H9 (cell line): ENCODE measurements at regions not wholly inside any gene's neighbourhood (a gene's known extent, or its start where the extent isn't known, plus 50 kb on each side); places are given as distances from the start of the nearest gene placed in this dataset.

ENCODE experiments used
- DNase-seq: peaks from one replicate; pipeline ENCODE4 v3.0.0-alpha.2; 2017
- H2AFZ ChIP-seq: one replicate; pipeline ENCODE4 v1.6.1; 2013; ENCODE audit warnings: mild to moderate bottlenecking, low read length, control low read depth, moderate library complexity
- H2AK5ac ChIP-seq: 2 replicates; pipeline ENCODE4 v1.6.1; 2013; ENCODE audit warnings: low read length, control low read depth, mixed read lengths; ENCODE audit not compliant: insufficient read length
- H2BK120ac ChIP-seq: one replicate; pipeline ENCODE4 v1.6.1; 2013; ENCODE audit warnings: low read depth, mild to moderate bottlenecking, low read length, control low read depth, inconsistent platforms; ENCODE audit not compliant: poor library complexity, severe bottlenecking
- H2BK12ac ChIP-seq: 2 replicates; pipeline ENCODE4 v1.6.1; 2013; ENCODE audit warnings: low read length, control low read depth, mixed read lengths, low read depth; ENCODE audit not compliant: insufficient read length
- H2BK15ac ChIP-seq: 2 replicates; pipeline ENCODE4 v1.6.1; 2013; ENCODE audit warnings: low read depth, low read length, control low read depth
- H2BK20ac ChIP-seq: one replicate; pipeline ENCODE4 v1.6.1; 2013; ENCODE audit warnings: low read depth, mild to moderate bottlenecking, low read length, control low read depth, inconsistent platforms; ENCODE audit not compliant: poor library complexity, severe bottlenecking
- H2BK5ac ChIP-seq: 2 replicates; pipeline ENCODE4 v1.6.1; 2013; ENCODE audit warnings: low read length, control low read depth, mixed read lengths; ENCODE audit not compliant: insufficient read length
- H3K14ac ChIP-seq: 2 replicates; pipeline ENCODE4 v1.6.1; 2013; ENCODE audit warnings: low read length, control low read depth; ENCODE audit not compliant: insufficient read depth
- H3K18ac ChIP-seq: 2 replicates; pipeline ENCODE4 v1.6.1; 2013; ENCODE audit warnings: low read depth, mild to moderate bottlenecking, mixed read lengths, low read length, control low read depth; ENCODE audit not compliant: insufficient read length
- H3K23ac ChIP-seq: 2 replicates; pipeline ENCODE4 v1.6.1; 2013; ENCODE audit warnings: low read length, control low read depth, mixed read lengths, low read depth; ENCODE audit not compliant: insufficient read length
- H3K23me2 ChIP-seq: 2 replicates; pipeline ENCODE4 v1.6.1; 2013; ENCODE audit warnings: low read depth, mild to moderate bottlenecking, mixed read lengths, low read length, control low read depth; ENCODE audit not compliant: insufficient read length, poor library complexity, severe bottlenecking
- H3K27ac ChIP-seq: 2 replicates; pipeline ENCODE4 v1.5.1; 2013; ENCODE audit warnings: low read length, control low read depth, mixed read lengths, low read depth; ENCODE audit not compliant: insufficient read length
- H3K27me3 ChIP-seq: 2 replicates; pipeline ENCODE4 v1.6.1; 2013; ENCODE audit warnings: low read length, control low read depth, inconsistent platforms; ENCODE audit not compliant: insufficient read depth
- H3K4ac ChIP-seq: 2 replicates; pipeline ENCODE4 v1.6.1; 2013; ENCODE audit warnings: low read depth, mild to moderate bottlenecking, control low read depth, inconsistent platforms, low read length, moderate library complexity
- H3K4me1 ChIP-seq: 2 replicates; pipeline ENCODE4 v1.6.1; 2013; ENCODE audit warnings: low read length, control low read depth, inconsistent platforms; ENCODE audit not compliant: insufficient read depth
- H3K4me2 ChIP-seq: 2 replicates; pipeline ENCODE4 v1.6.1; 2013; ENCODE audit warnings: low read length, control low read depth, mixed read lengths; ENCODE audit not compliant: insufficient read length, insufficient read depth
- H3K56ac ChIP-seq: 2 replicates; pipeline ENCODE4 v1.6.1; 2013; ENCODE audit warnings: low read depth, mild to moderate bottlenecking, mixed read lengths, low read length, control low read depth; ENCODE audit not compliant: insufficient read length
- H3K79me1 ChIP-seq: 2 replicates; pipeline ENCODE4 v1.6.1; 2013; ENCODE audit warnings: low read depth, mild to moderate bottlenecking, moderate library complexity, low read length, control low read depth, inconsistent platforms; ENCODE audit not compliant: insufficient read depth, poor library complexity, severe bottlenecking
- H3K79me2 ChIP-seq: 2 replicates; pipeline ENCODE4 v1.6.1; 2013; ENCODE audit warnings: low read length, control low read depth, inconsistent platforms; ENCODE audit not compliant: insufficient read depth
- H3K9ac ChIP-seq: 2 replicates; pipeline ENCODE4 v1.6.1; 2013; ENCODE audit warnings: low read length, control low read depth, mixed read lengths; ENCODE audit not compliant: insufficient read length; ENCODE audit errors: extremely low read depth
- H3K9me3 ChIP-seq: one replicate; pipeline ENCODE4 v1.6.1; 2013; ENCODE audit warnings: low read depth, low read length, inconsistent platforms; ENCODE audit not compliant: control insufficient read depth
- H3T11ph ChIP-seq: one replicate; pipeline ENCODE4 v1.6.1; 2013; ENCODE audit warnings: mild to moderate bottlenecking, low read length, control low read depth, inconsistent platforms
- H4K20me1 ChIP-seq: one replicate; pipeline ENCODE4 v1.6.1; 2013; ENCODE audit not compliant: control insufficient read depth, insufficient read length, insufficient read depth
- H4K5ac ChIP-seq: 2 replicates; pipeline ENCODE4 v1.6.1; 2013; ENCODE audit warnings: low read depth, mild to moderate bottlenecking, mixed read lengths, low read length, control low read depth; ENCODE audit not compliant: insufficient read length
- H4K8ac ChIP-seq: replicated peaks from 2 replicates; pipeline ENCODE4 v1.6.1; 2013; ENCODE audit warnings: low read length, control low read depth, mixed read lengths, low read depth; ENCODE audit not compliant: insufficient read length
- H4K91ac ChIP-seq: 2 replicates; pipeline ENCODE4 v1.6.1; 2013; ENCODE audit warnings: low read depth, mild to moderate bottlenecking, moderate library complexity, mixed read lengths, low read length, control low read depth; ENCODE audit not compliant: insufficient read length
- H3K27ac Mint-ChIP-seq, 3 experiments: 2 replicates in 2 of 3; 3 replicates in 1 of 3; pipeline ENCODE4 v1.8.0; 2020 to 2021; ENCODE audit warnings: mixed read lengths in 3 of 3, mild to moderate bottlenecking in 1 of 3, moderate library complexity in 1 of 3
- H3K27me3 Mint-ChIP-seq: 2 replicates; pipeline ENCODE4 v1.8.0; 2021; ENCODE audit warnings: low read depth, mild to moderate bottlenecking, moderate library complexity, mixed read lengths
- H3K36me3 Mint-ChIP-seq, 3 experiments: 2 replicates in 2 of 3; 3 replicates in 1 of 3; pipeline ENCODE4 v1.8.0; 2020 to 2021; ENCODE audit warnings: low read depth in 3 of 3, mixed read lengths in 3 of 3; ENCODE audit not compliant: insufficient read depth in 1 of 3
- H3K4me1 Mint-ChIP-seq, 2 experiments: 2 replicates each; pipeline ENCODE4 v1.8.0; 2020; ENCODE audit warnings: mixed read lengths in 2 of 2
- H3K4me3 Mint-ChIP-seq, 2 experiments: 2 replicates in 1 of 2; 3 replicates in 1 of 2; pipeline ENCODE4 v1.8.0; 2020 to 2021; ENCODE audit warnings: mild to moderate bottlenecking in 2 of 2, mixed read lengths in 2 of 2, moderate library complexity in 1 of 2
- H3K9me3 Mint-ChIP-seq, 2 experiments: 2 replicates in 1 of 2; 3 replicates in 1 of 2; pipeline ENCODE4 v1.8.0; 2020; ENCODE audit warnings: mild to moderate bottlenecking in 2 of 2, mixed read lengths in 2 of 2, moderate library complexity in 1 of 2
- WGBS: extraction: QIAGEN DNeasy Blood & Tissue Kit; methylation state at CpG from one replicate; pipeline ENCODE4 v1.1.7; 2013; ENCODE audit warnings: missing lambda C conversion rate, low lambda C conversion rate, mixed read lengths; ENCODE audit not compliant: insufficient read length; ENCODE audit errors: extremely low coverage; 5-methylcytosine and 5-hydroxymethylcytosine counted together
- TF ChIP-seq, protein P1 (sequence below): fragments of 200-600 bp; sonication (generic); conservative IDR thresholded peaks from 3 replicates; pipeline ENCODE4 v1.8.0; 2021; ENCODE audit warnings: antibody characterized with exemption, mild to moderate bottlenecking

DNA sequence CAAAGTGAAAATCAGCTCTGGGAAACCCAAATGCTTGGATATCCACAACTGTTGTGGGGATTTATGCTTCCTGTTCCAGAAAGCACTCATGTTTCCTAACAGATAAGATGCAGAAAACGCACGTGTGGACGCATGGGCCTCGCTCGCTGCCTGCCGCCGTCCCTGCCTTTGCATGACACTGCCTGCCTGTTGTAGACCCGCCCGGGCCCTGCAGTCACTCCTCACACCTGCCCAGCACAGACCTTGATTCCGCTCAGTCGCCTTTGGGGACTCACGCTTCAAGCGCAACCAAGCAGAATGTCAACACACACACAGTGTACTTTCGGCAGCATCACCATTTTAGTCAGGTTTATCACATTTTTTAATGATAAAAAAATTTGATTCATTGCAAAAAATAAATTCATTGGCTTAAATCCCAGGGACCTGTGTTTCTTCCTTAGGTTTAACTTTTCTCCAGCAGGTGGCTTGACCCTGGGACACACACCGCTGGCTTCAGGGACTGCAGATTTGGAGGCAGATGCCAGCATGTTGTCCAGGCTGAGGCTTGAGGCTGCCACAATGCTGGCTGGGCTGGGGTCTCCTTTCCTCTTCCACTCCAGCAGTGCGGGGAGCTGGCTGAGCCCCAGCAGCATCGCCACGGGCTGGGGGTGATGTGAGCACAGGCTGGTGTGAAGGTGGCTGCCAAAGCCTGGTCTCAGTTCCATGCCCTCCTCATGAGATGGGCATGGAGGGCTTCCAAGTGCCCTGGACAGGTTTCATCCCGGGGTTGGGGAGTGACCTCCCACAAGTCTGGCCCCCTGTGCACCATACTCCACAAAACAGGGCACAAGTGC, 416.9 kb upstream of the IRX4 start:
- peaks cover 6% of the 10 kb centered on the region for H3K27me3 Mint-ChIP-seq
- TF ChIP-seq, protein P1, sequence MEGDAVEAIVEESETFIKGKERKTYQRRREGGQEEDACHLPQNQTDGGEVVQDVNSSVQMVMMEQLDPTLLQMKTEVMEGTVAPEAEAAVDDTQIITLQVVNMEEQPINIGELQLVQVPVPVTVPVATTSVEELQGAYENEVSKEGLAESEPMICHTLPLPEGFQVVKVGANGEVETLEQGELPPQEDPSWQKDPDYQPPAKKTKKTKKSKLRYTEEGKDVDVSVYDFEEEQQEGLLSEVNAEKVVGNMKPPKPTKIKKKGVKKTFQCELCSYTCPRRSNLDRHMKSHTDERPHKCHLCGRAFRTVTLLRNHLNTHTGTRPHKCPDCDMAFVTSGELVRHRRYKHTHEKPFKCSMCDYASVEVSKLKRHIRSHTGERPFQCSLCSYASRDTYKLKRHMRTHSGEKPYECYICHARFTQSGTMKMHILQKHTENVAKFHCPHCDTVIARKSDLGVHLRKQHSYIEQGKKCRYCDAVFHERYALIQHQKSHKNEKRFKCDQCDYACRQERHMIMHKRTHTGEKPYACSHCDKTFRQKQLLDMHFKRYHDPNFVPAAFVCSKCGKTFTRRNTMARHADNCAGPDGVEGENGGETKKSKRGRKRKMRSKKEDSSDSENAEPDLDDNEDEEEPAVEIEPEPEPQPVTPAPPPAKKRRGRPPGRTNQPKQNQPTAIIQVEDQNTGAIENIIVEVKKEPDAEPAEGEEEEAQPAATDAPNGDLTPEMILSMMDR: peak; percentile 58; the same call in 2 of the 3 replicates
- Histone ChIP-seq H3K23me2 (no peaks in the 10 kb centered on the region), H2AK5ac (no peak overlapping the region), H3T11ph (no peak overlapping the region), H3K23ac (no peak overlapping the region), H3K14ac (no peak overlapping the region; the same call in 1 of the 2 replicates), H3K56ac (no peak overlapping the region), H2AFZ (no peak overlapping the region), H4K5ac (no peak overlapping the region), H3K9me3 (no peaks in the 10 kb centered on the region), H2BK15ac (no peak overlapping the region), H3K9ac (no peak overlapping the region), H3K79me1 (no peaks in the 10 kb centered on the region), H2BK20ac (no peak overlapping the region), H4K20me1 (no peaks in the 10 kb centered on the region), H3K4me2 (no peak overlapping the region), H3K4ac (no peak overlapping the region), H4K91ac (no peak overlapping the region), H2BK120ac (no peak overlapping the region), H4K8ac (no peak overlapping the region), H3K4me1 (peaks cover 2% of the 10 kb centered on the region; the same call in 1 of the 2 replicates), H2BK12ac (no peak overlapping the region), H3K79me2 (no peaks in the 10 kb centered on the region), H2BK5ac (no peak overlapping the region), H3K27ac (no peak overlapping the region), H3K27me3 (no peaks in the 10 kb centered on the region), H3K18ac (no peak overlapping the region)
- H3K9me3 Mint-ChIP-seq: peaks cover 0 to 2% of the 10 kb centered on the region in 2 experiments; a peak in 1 of 5 replicates
- no CpG with 5 or more reads among the region's 19 CpGs for WGBS
- no peak overlapping the region; a peak in 1 of 5 replicates for H3K4me3 Mint-ChIP-seq
- H3K36me3 Mint-ChIP-seq: no peaks in the 10 kb centered on the region
- DNase-seq: peak; percentile 50
- H3K4me1 Mint-ChIP-seq: peaks cover 50 to 57% of the 10 kb centered on the region in 2 experiments
- peak overlapping the region in 2 of 3 experiments; percentile 18 to 83; a peak in 3 of 7 replicates for H3K27ac Mint-ChIP-seq
